Adipocyte (in vitro differentiated cells): ENCODE measurements at regions not wholly inside any gene's neighbourhood (a gene's known extent, or its start where the extent isn't known, plus 50 kb on each side); places are given as distances from the start of the nearest gene placed in this dataset.

Source experiments
- DNase-seq: peaks from one replicate; pipeline ENCODE4 v3.0.0-alpha.2; 2015; ENCODE audit warnings: low read depth
- H3K27me3 ChIP-seq: replicated peaks from 2 replicates; pipeline ENCODE4 v1.7.0; 2013; ENCODE audit warnings: mild to moderate bottlenecking, low read length, moderate library complexity; ENCODE audit not compliant: control insufficient read depth, insufficient read depth
- H3K36me3 ChIP-seq: 2 replicates; pipeline ENCODE4 v1.7.0; 2013; ENCODE audit warnings: low read length, mild to moderate bottlenecking, moderate library complexity; ENCODE audit not compliant: control insufficient read depth, insufficient read depth, severe bottlenecking
- H3K4me1 ChIP-seq: 2 replicates; pipeline ENCODE4 v1.7.0; 2013; ENCODE audit warnings: mild to moderate bottlenecking, low read length, moderate library complexity; ENCODE audit not compliant: control insufficient read depth, insufficient read depth
- H3K4me3 ChIP-seq: 2 replicates; pipeline ENCODE4 v1.7.0; 2013; ENCODE audit warnings: mild to moderate bottlenecking, low read length, moderate library complexity
- H3K9ac ChIP-seq: 2 replicates; pipeline ENCODE4 v1.7.0; 2013; ENCODE audit warnings: mild to moderate bottlenecking, low read length, moderate library complexity
- H3K9me3 ChIP-seq: 2 replicates; pipeline ENCODE4 v1.7.0; 2013; ENCODE audit warnings: mild to moderate bottlenecking, low read length, moderate library complexity; ENCODE audit not compliant: control insufficient read depth

GRCh38 chr5:20370061-20370460 lies 382.1 kb upstream of the CDH18 start:
- Histone ChIP-seq H3K9ac (no peak overlapping the region), H3K27me3 (no peaks in the 10 kb centered on the region), H3K4me3 (no peak overlapping the region), H3K4me1 (no peaks in the 10 kb centered on the region), H3K36me3 (no peaks in the 10 kb centered on the region), H3K9me3 (no peaks in the 10 kb centered on the region)
- DNase-seq = no peak

- Histone ChIP-seq H3K36me3 (no peaks in the 10 kb centered on the region), H3K27me3 (no peaks in the 10 kb centered on the region), H3K4me3 (no peak overlapping the region), H3K9ac (no peak overlapping the region), H3K4me1 (no peaks in the 10 kb centered on the region), H3K9me3 (no peaks in the 10 kb centered on the region)
- no peak for DNase-seq
Measured at GRCh38 chr5:20369518-20369885, 381.5 kb upstream of the CDH18 start.

GRCh38 chr5:20368571-20369517 lies 380.8 kb upstream of the CDH18 start:
- Histone ChIP-seq H3K9ac (no peak overlapping the region), H3K4me1 (no peaks in the 10 kb centered on the region), H3K36me3 (no peaks in the 10 kb centered on the region), H3K27me3 (no peaks in the 10 kb centered on the region), H3K9me3 (no peaks in the 10 kb centered on the region), H3K4me3 (no peak overlapping the region)
- no peak for DNase-seq

- H3K27me3 ChIP-seq = no peaks in the 10 kb centered on the region
- no peaks in the 10 kb centered on the region for H3K36me3 ChIP-seq
- H3K4me1 ChIP-seq = no peaks in the 10 kb centered on the region
- no peak for DNase-seq
- H3K4me3 ChIP-seq = no peak overlapping the region
- H3K9me3 ChIP-seq = no peaks in the 10 kb centered on the region
- no peak overlapping the region for H3K9ac ChIP-seq
Measured at GRCh38 chr5:20367178-20367577, 379.2 kb upstream of the CDH18 start.

GRCh38 chr5:20360263-20360662 lies 372.3 kb upstream of the CDH18 start:
- H3K9ac ChIP-seq = no peak overlapping the region
- peak; percentile 11 for DNase-seq
- no peak overlapping the region for H3K4me3 ChIP-seq
- no peaks in the 10 kb centered on the region for H3K27me3 ChIP-seq
- no peaks in the 10 kb centered on the region for H3K4me1 ChIP-seq
- no peaks in the 10 kb centered on the region for H3K9me3 ChIP-seq
- no peaks in the 10 kb centered on the region for H3K36me3 ChIP-seq

GRCh38 chr5:20359377-20359776 lies 371.4 kb upstream of the CDH18 start:
- no peaks in the 10 kb centered on the region for H3K27me3 ChIP-seq
- no peak overlapping the region for H3K4me3 ChIP-seq
- no peak for DNase-seq
- no peak overlapping the region for H3K9ac ChIP-seq
- no peaks in the 10 kb centered on the region for H3K4me1 ChIP-seq
- H3K9me3 ChIP-seq = no peaks in the 10 kb centered on the region
- H3K36me3 ChIP-seq = no peaks in the 10 kb centered on the region

- DNase-seq = no peak
- no peaks in the 10 kb centered on the region for H3K4me1 ChIP-seq
- H3K9me3 ChIP-seq = no peaks in the 10 kb centered on the region
- no peaks in the 10 kb centered on the region for H3K27me3 ChIP-seq
- no peaks in the 10 kb centered on the region for H3K36me3 ChIP-seq
- H3K4me3 ChIP-seq = no peak overlapping the region
- no peak overlapping the region for H3K9ac ChIP-seq
Measured at GRCh38 chr5:20353499-20353898, 365.5 kb upstream of the CDH18 start.

DNA sequence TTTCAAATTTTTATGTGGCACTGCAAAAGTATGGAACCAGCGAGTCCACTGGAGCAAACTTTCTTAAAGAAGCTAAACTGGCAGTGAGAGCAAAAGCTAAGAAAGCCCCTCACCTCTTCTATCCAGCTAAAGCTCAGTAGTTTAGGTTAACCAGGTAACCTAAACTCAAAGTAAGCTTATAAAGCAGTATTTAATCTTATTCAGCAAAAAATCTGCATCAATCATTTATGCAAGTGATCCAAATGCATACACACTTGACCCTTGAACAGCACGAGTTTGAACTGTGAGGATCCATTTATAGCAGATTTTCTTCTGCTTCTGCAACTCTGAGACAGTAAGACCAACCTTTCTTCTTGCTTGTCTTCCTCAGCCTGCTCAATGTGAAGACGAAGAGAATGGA lies 363.8 kb upstream of the CDH18 start:
- Histone ChIP-seq H3K4me3 (no peak overlapping the region), H3K27me3 (no peaks in the 10 kb centered on the region), H3K36me3 (no peaks in the 10 kb centered on the region), H3K9ac (no peak overlapping the region), H3K9me3 (peaks cover 4% of the 10 kb centered on the region), H3K4me1 (no peaks in the 10 kb centered on the region)
- no peak for DNase-seq

DNA sequence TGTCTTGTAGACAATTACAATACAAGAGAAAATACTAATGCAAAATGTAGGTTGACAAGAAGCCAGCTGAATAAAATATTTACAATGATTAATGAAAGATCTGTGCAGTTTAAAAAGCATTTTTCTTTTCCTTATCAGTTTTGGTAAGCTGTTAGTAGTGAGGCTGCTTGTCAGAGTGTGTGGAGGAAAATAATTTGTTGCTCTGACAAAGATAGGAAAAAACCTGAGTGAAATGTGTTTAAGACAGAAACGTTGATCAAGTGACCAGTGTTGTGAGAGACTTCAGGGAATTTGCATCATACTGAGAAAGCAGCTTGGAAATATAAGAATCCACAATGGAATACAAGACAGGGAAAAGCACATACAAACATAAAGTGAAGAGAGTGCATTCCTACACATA lies 360.3 kb upstream of the CDH18 start:
- H3K9me3 ChIP-seq = peaks cover 7% of the 10 kb centered on the region
- H3K4me3 ChIP-seq = no peak overlapping the region
- no peak overlapping the region for H3K9ac ChIP-seq
- H3K27me3 ChIP-seq = no peaks in the 10 kb centered on the region
- H3K4me1 ChIP-seq = no peaks in the 10 kb centered on the region
- DNase-seq = no peak
- no peaks in the 10 kb centered on the region for H3K36me3 ChIP-seq

DNA sequence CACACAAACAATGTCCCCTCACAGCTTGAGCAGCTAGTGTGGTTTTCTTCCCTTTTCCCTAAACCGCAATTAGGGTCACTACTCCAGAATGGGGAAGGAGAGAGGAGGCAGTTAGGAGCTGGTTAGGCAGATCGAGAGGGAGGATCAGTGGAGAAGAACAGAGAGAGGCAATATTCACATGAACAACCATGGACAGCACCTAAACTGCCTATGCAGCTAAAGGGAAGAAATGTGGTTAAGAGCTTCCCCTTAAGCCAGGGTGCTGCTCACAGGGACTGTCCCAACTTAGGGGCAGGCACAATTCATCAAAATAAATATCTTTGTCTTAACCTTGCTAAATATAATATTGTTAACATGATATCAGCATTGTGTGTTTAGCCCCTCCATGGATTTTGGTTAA lies 359.3 kb upstream of the CDH18 start:
- no peaks in the 10 kb centered on the region for H3K27me3 ChIP-seq
- no peaks in the 10 kb centered on the region for H3K36me3 ChIP-seq
- no peak overlapping the region for H3K4me3 ChIP-seq
- H3K9ac ChIP-seq = no peak overlapping the region
- no peak for DNase-seq
- peaks cover 7% of the 10 kb centered on the region for H3K9me3 ChIP-seq
- H3K4me1 ChIP-seq = no peaks in the 10 kb centered on the region

GRCh38 chr5:20340126-20340525 lies 352.1 kb upstream of the CDH18 start:
- no peak overlapping the region for H3K9ac ChIP-seq
- no peaks in the 10 kb centered on the region for H3K36me3 ChIP-seq
- H3K4me3 ChIP-seq = no peak overlapping the region
- H3K27me3 ChIP-seq = no peaks in the 10 kb centered on the region
- DNase-seq = no peak
- H3K4me1 ChIP-seq = no peaks in the 10 kb centered on the region
- peaks cover 6% of the 10 kb centered on the region for H3K9me3 ChIP-seq

DNA sequence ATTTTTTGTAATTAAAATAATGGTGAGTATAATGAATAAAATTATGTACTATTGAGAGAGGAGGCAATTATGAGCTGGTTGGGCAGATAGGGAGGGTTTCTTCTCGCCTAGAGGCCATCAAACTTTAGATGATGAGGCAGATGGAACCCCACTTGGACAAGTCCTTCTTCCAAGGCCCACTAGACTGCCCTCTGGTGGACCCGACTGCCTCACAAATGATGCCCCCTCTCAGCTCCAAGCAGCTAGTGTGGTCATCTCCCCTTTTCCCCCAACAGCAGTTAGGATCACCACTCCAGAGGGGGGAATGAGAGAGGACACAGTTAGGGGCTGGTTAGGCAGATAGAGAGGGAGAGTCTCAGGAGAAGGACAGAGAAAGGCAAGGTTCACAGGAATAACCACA lies 348.0 kb upstream of the CDH18 start:
- no peaks in the 10 kb centered on the region for H3K36me3 ChIP-seq
- no peaks in the 10 kb centered on the region for H3K4me1 ChIP-seq
- H3K27me3 ChIP-seq = no peaks in the 10 kb centered on the region
- no peak overlapping the region for H3K4me3 ChIP-seq
- peaks cover 3% of the 10 kb centered on the region for H3K9me3 ChIP-seq
- H3K9ac ChIP-seq = no peak overlapping the region
- no peak for DNase-seq
